ENCODE measurements at regions not wholly inside any gene's neighbourhood (a gene's known extent, or its start where the extent isn't known, plus 50 kb on each side); places are given as distances from the start of the nearest gene placed in this dataset.

GRCh38 chr5:56698463-56699381, 116.6 kb upstream of the MAP3K1 start:
- ATAC-seq (peak; percentile 81), DNase-seq (ENCODE audit: missing footprints) (no peak)
- intact Hi-C loops (cut with DNase I) = loop anchor here (5.0 to 10.0 kb wide), 2 partner anchors 114 to 119 kb away; partner anchors contain the start of gene MAP3K1

- ATAC-seq (no peak), DNase-seq (ENCODE audit: missing footprints) (no peak)
- intact Hi-C loops (cut with DNase I) = loop anchor here (5.0 to 10.0 kb wide), 2 partner anchors 112 to 120 kb away; partner anchors contain the start of gene MAP3K1
Measured at GRCh38 chr5:56696900-56697299, 118.4 kb upstream of the MAP3K1 start.

- intact Hi-C loops (cut with DNase I) = loop anchor here (10.0 kb wide), 1 partner anchor 108 kb away; no protein-coding TSS in a partner anchor
- ATAC-seq = no peak
Measured at GRCh38 chr5:56693220-56693579, 122.1 kb upstream of the MAP3K1 start.

GRCh38 chr5:56692359-56693219, 122.8 kb upstream of the MAP3K1 start:
- ATAC-seq (no peak), DNase-seq (ENCODE audit: missing footprints) (no peak)
- intact Hi-C loops (cut with DNase I) = loop anchor here (10.0 kb wide), 1 partner anchor 108 kb away; no protein-coding TSS in a partner anchor

More at GRCh38 chr5:56693220-56693579, 122.1 kb upstream of the MAP3K1 start:
- DNase-seq (ENCODE audit: missing footprints) = no peak

GRCh38 chr5:56688402-56688801, 126.9 kb upstream of the MAP3K1 start:
- intact Hi-C loops (cut with DNase I) = no loop called here
- ATAC-seq (no peak), DNase-seq (ENCODE audit: missing footprints) (no peak)

- ATAC-seq (no peak), DNase-seq (ENCODE audit: missing footprints) (no peak)
- intact Hi-C loops (cut with DNase I) = no loop called here
Measured at GRCh38 chr5:56686337-56687195, 128.8 kb upstream of the MAP3K1 start.

- intact Hi-C loops (cut with DNase I) = no loop called here
- ATAC-seq = no peak
Measured at GRCh38 chr5:56685503-56686217, 129.7 kb upstream of the MAP3K1 start.

GRCh38 chr5:56684159-56684558, 131.2 kb upstream of the MAP3K1 start:
- intact Hi-C loops (cut with DNase I) = no loop called here
- ATAC-seq = no peak
- DNase-seq (ENCODE audit: missing footprints) = no peak

More at GRCh38 chr5:56685503-56686217, 129.7 kb upstream of the MAP3K1 start:
- DNase-seq (ENCODE audit: missing footprints) = no peak

GRCh38 chr5:56683733-56684132, 131.6 kb upstream of the MAP3K1 start:
- intact Hi-C loops (cut with DNase I) = no loop called here
- DNase-seq (ENCODE audit: missing footprints) (no peak), ATAC-seq (no peak)

- intact Hi-C loops (cut with DNase I) = no loop called here
- DNase-seq (ENCODE audit: missing footprints) = no peak
- ATAC-seq = no peak
Measured at GRCh38 chr5:56683281-56683680, 132.1 kb upstream of the MAP3K1 start.

- ATAC-seq = no peak
- intact Hi-C loops (cut with DNase I) = no loop called here
- DNase-seq (ENCODE audit: missing footprints) = no peak
Measured at GRCh38 chr5:56681346-56681745, 134.0 kb upstream of the MAP3K1 start.

GRCh38 chr5:56680731-56681130, 134.6 kb upstream of the MAP3K1 start:
- DNase-seq (ENCODE audit: missing footprints) (no peak), ATAC-seq (no peak)
- intact Hi-C loops (cut with DNase I) = no loop called here

- peak; percentile 71 for ATAC-seq
- no peak for DNase-seq (ENCODE audit: missing footprints)
- intact Hi-C loops (cut with DNase I) = no loop called here
Measured at GRCh38 chr5:56677690-56678305, 137.6 kb upstream of the MAP3K1 start.

GRCh38 chr5:56676091-56676768, 139.1 kb upstream of the MAP3K1 start:
- no peak for DNase-seq (ENCODE audit: missing footprints)
- no peak for ATAC-seq
- intact Hi-C loops (cut with DNase I) = no loop called here

GRCh38 chr5:56674441-56674840, 140.9 kb upstream of the MAP3K1 start:
- DNase-seq (ENCODE audit: missing footprints) = no peak
- intact Hi-C loops (cut with DNase I) = no loop called here

GRCh38 chr5:56673171-56673570, 142.2 kb upstream of the MAP3K1 start:
- intact Hi-C loops (cut with DNase I) = no loop called here
- ATAC-seq (peak; percentile 47), DNase-seq (ENCODE audit: missing footprints) (peak; percentile 61)

More at GRCh38 chr5:56674441-56674840, 140.9 kb upstream of the MAP3K1 start:
- ATAC-seq = no peak

GRCh38 chr5:56671571-56671970, 143.8 kb upstream of the MAP3K1 start:
- ATAC-seq (no peak), DNase-seq (ENCODE audit: missing footprints) (no peak)
- intact Hi-C loops (cut with DNase I) = no loop called here
